A549 (cell line): ENCODE measurements at regions not wholly inside any gene's neighbourhood (a gene's known extent, or its start where the extent isn't known, plus 50 kb on each side); places are given as distances from the start of the nearest gene placed in this dataset.

Source experiments
- ATAC-seq, 2 experiments: fragments of 200-7000 bp in 1 of 2; fragments of >200 bp in 1 of 2; cut with Nextera tagmentation in 1 of 2; cut with Tn5 transposase in 1 of 2; 3 replicates each; pipeline versions ENCODE4 v1.8.0 to v1.9.1; 2018 to 2020; ENCODE audit warnings: mild to moderate bottlenecking in 1 of 2, moderate library complexity in 1 of 2
- CTCF ChIA-PET: fragments of 300-600 bp; sonication (Branson Sonifier 250); formaldehyde crosslinking; extraction: SDS; loops from one replicate; lab custom pipeline; 2021; ENCODE audit warnings: antibody characterized with exemption, inconsistent platforms; lab: Yijun Ruan, JAX
- POLR2A ChIA-PET: fragments of 350-600 bp; formaldehyde crosslinking; extraction: SDS; loops from one replicate; lab custom pipeline; 2021; ENCODE audit warnings: antibody characterized with exemption, inconsistent platforms; lab: Yijun Ruan, JAX
- DNase-seq, 2 experiments: peaks; one replicate each; pipeline versions ENCODE4 v3.0.0 to v3.0.0-alpha.2; 2011 to 2016; ENCODE audit warnings: low read depth in 1 of 2, low spot score in 1 of 2
- FAIRE-seq: peaks from 2 replicates; lab custom pipeline; 2011; peaks lifted over from hg19 to GRCh38; lab: Jason Lieb, UNC
- H3K27ac ChIP-seq, 2 experiments: fragments of >200 bp; sonication (Bioruptor Twin); formaldehyde crosslinking; 3 replicates each; pipeline ENCODE4 v1.5.1; 2016 to 2017
- H3K4me1 ChIP-seq: fragments of >200 bp; sonication (Bioruptor Twin); formaldehyde crosslinking; 3 replicates; pipeline ENCODE4 v1.6.1; 2016
- H3K4me2 ChIP-seq: fragments of >200 bp; sonication (Bioruptor Twin); formaldehyde crosslinking; 3 replicates; pipeline ENCODE4 v1.6.1; 2016
- H3K4me3 ChIP-seq: fragments of >200 bp; sonication (Bioruptor Twin); formaldehyde crosslinking; 3 replicates; pipeline ENCODE4 v1.5.1; 2016
- H3K9me3 ChIP-seq: fragments of >200 bp; sonication (Bioruptor Twin); formaldehyde crosslinking; 3 replicates; pipeline ENCODE4 v1.6.1; 2016
- CBX2 ChIP-seq: fragments of 200-600 bp; sonication (generic); IDR thresholded peaks from 2 replicates; pipeline ENCODE4 v1.6.1; 2016; ENCODE audit warnings: low read depth, mild to moderate bottlenecking, borderline replicate concordance
- CHD2 ChIP-seq: fragments of 150-350 bp; IDR thresholded peaks from 2 replicates; pipeline ENCODE4 v1.6.1; 2014; ENCODE audit warnings: low read length; ENCODE audit not compliant: partially characterized antibody
- CHD4 ChIP-seq: fragments of 200-600 bp; sonication (generic); IDR thresholded peaks from 2 replicates; pipeline ENCODE4 v1.6.1; 2016; ENCODE audit warnings: antibody characterized with exemption, mild to moderate bottlenecking, borderline replicate concordance
- EHMT2 ChIP-seq: fragments of 200-600 bp; sonication (generic); IDR thresholded peaks from 2 replicates; pipeline ENCODE4 v1.6.1; 2016; ENCODE audit warnings: antibody characterized with exemption, low read depth, mild to moderate bottlenecking, moderate library complexity
- ELK1 ChIP-seq: fragments of 150-350 bp; IDR thresholded peaks from 2 replicates; pipeline ENCODE4 v1.6.1; 2014; ENCODE audit warnings: low read depth, mild to moderate bottlenecking, low read length
- FOSB ChIP-seq: fragments of 250-450 bp; sonication (Bioruptor Pico); IDR thresholded peaks from 2 replicates; pipeline ENCODE4 v1.5.0; 2020; ENCODE audit warnings: mild to moderate bottlenecking, moderate library complexity
- FOSL2 ChIP-seq, 2 experiments: fragments of 450-650 bp in 1 of 2; fragments of >200 bp in 1 of 2; sonication (Bioruptor Twin) in 1 of 2; formaldehyde crosslinking; IDR thresholded peaks; 2 replicates each; pipeline versions ENCODE4 v1.5.0 to v1.6.1; 2016 to 2020; ENCODE audit warnings: mild to moderate bottlenecking in 1 of 2, moderate library complexity in 1 of 2
- JUN ChIP-seq, 2 experiments: fragments of >200 bp; sonication (Bioruptor Twin); formaldehyde crosslinking; IDR thresholded peaks; 2 replicates in 1 of 2; 3 replicates in 1 of 2; pipeline ENCODE4 v1.6.1; 2016 to 2017
- JUNB ChIP-seq: fragments of >200 bp; sonication (Bioruptor Twin); formaldehyde crosslinking; IDR thresholded peaks from 2 replicates; pipeline ENCODE4 v1.6.1; 2016
- KDM1A ChIP-seq: fragments of 200-600 bp; sonication (generic); IDR thresholded peaks from 2 replicates; pipeline ENCODE4 v1.6.1; 2016; ENCODE audit warnings: low read depth, mild to moderate bottlenecking
- KDM5A ChIP-seq: fragments of 200-600 bp; sonication (generic); IDR thresholded peaks from 2 replicates; pipeline ENCODE4 v1.6.1; 2016; ENCODE audit warnings: antibody characterized with exemption, mild to moderate bottlenecking
- PHF8 ChIP-seq: fragments of 200-600 bp; sonication (generic); IDR thresholded peaks from 2 replicates; pipeline ENCODE4 v1.6.1; 2016; ENCODE audit warnings: low read depth, mild to moderate bottlenecking, antibody characterized with exemption, moderate library complexity, borderline replicate concordance
- POLR2AphosphoS2 ChIP-seq: conservative IDR thresholded peaks from 2 replicates; pipeline ENCODE4 v1.6.1; 2012; ENCODE audit warnings: low read length, improper control_type of control experiment, inconsistent platforms
- RARB ChIP-seq: fragments of 250-450 bp; sonication (Bioruptor Pico); IDR thresholded peaks from 2 replicates; pipeline ENCODE4 v1.8.0; 2021; ENCODE audit warnings: mild to moderate bottlenecking, moderate library complexity
- RCOR1 ChIP-seq: fragments of 150-350 bp; IDR thresholded peaks from 2 replicates; pipeline ENCODE4 v1.6.1; 2014; ENCODE audit warnings: antibody characterized with exemption, low read length, low read depth
- RNF2 ChIP-seq: fragments of 200-600 bp; sonication (generic); IDR thresholded peaks from 2 replicates; pipeline ENCODE4 v1.6.1; 2016; ENCODE audit warnings: low read depth, mild to moderate bottlenecking, antibody characterized with exemption, moderate library complexity, borderline replicate concordance
- TP53 ChIP-seq: fragments of 250-450 bp; sonication (Bioruptor Pico); IDR thresholded peaks from 2 replicates; pipeline ENCODE4 v1.5.0; 2021; ENCODE audit warnings: mild to moderate bottlenecking, moderate library complexity
- ZSCAN20 ChIP-seq: fragments of 250-450 bp; sonication (Bioruptor Pico); IDR thresholded peaks from 2 replicates; pipeline ENCODE4 v1.8.0; 2022; ENCODE audit warnings: mild to moderate bottlenecking, moderate library complexity
- WGBS: methylation state at CpG from one replicate; pipeline ENCODE4 v1.1.6; 2017; ENCODE audit errors: missing lambda C conversion rate; 5-methylcytosine and 5-hydroxymethylcytosine counted together
- TF ChIP-seq, protein P1 (sequence below): fragments of 250-450 bp; sonication (Bioruptor Pico); IDR thresholded peaks from 2 replicates; pipeline ENCODE4 v1.5.0; 2021; ENCODE audit warnings: mild to moderate bottlenecking, moderate library complexity, borderline replicate concordance
- TF ChIP-seq, protein P2 (sequence below): fragments of >200 bp; sonication (Bioruptor Twin); formaldehyde crosslinking; IDR thresholded peaks from 2 replicates; pipeline ENCODE4 v1.6.1; 2016
- TF ChIP-seq, protein P3 (sequence below): fragments of 250-450 bp; sonication (Bioruptor Pico); IDR thresholded peaks from 2 replicates; pipeline ENCODE4 v1.5.0; 2020; ENCODE audit warnings: low read depth, mild to moderate bottlenecking, moderate library complexity

DNA sequence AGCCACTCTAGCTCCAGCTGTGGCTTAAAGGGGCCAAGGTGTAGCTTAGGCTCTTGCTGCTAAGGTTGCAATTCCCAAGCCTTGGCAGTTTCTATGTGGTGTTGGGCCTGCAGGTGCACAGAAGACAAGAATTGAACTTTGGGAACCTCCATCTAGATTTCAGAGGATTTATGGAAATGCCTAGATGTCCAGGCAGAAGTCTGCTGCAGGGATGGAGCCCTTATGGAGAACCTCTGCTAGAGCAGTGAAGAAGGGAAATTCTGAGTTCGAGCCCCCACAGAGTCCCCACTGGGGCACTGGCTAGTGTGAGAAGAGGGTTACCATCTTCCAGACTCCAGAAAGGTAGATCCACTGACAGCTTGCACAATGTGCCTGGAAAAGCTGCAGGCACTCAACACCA, 694.7 kb downstream of the SLC16A7 start:
- TF ChIP-seq ZSCAN20 (CRISPR knock-in tag) (no peak), TP53 (CRISPR knock-in tag) (no peak), RARB (CRISPR knock-in tag) (no peak), JUNB (no peak), PHF8 (no peak), FOSB (CRISPR knock-in tag) (no peak), FOSL2 (IDR thresholded peaks at IDR 0.05) (no peak), FOSL2 (CRISPR knock-in tag; IDR thresholded peaks at IDR 0.05) (no peak), CHD2 (no peak), CHD4 (no peak), RNF2 (no peak), EHMT2 (no peak), CBX2 (no peak)
- TF ChIP-seq, protein P1, sequence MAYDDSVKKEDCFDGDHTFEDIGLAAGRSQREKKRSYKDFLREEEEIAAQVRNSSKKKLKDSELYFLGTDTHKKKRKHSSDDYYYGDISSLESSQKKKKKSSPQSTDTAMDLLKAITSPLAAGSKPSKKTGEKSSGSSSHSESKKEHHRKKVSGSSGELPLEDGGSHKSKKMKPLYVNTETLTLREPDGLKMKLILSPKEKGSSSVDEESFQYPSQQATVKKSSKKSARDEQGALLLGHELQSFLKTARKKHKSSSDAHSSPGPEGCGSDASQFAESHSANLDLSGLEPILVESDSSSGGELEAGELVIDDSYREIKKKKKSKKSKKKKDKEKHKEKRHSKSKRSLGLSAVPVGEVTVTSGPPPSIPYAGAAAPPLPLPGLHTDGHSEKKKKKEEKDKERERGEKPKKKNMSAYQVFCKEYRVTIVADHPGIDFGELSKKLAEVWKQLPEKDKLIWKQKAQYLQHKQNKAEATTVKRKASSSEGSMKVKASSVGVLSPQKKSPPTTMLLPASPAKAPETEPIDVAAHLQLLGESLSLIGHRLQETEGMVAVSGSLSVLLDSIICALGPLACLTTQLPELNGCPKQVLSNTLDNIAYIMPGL (CRISPR knock-in tag), result no peak
- TF ChIP-seq, protein P2, sequence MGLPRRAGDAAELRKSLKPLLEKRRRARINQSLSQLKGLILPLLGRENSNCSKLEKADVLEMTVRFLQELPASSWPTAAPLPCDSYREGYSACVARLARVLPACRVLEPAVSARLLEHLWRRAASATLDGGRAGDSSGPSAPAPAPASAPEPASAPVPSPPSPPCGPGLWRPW, result no peak
- TF ChIP-seq, all 56 proteins: peak for 0
- no peak overlapping the region for H3K4me3 ChIP-seq
- 23% methylated on average over 1 of the region's 1 CpG for WGBS
- H3K27ac ChIP-seq, result no peak overlapping the region
- no peak for ATAC-seq
- H3K9me3 ChIP-seq, result peaks cover 13% of the 10 kb centered on the region; the same call in 2 of the 3 replicates
- no peak overlapping the region for H3K4me2 ChIP-seq
- no peak for FAIRE-seq
- no peaks in the 10 kb centered on the region for H3K4me1 ChIP-seq
- DNase-seq, result no peak
- POLR2A ChIA-PET, result no interaction called here
- CTCF ChIA-PET, result no interaction called here

DNA sequence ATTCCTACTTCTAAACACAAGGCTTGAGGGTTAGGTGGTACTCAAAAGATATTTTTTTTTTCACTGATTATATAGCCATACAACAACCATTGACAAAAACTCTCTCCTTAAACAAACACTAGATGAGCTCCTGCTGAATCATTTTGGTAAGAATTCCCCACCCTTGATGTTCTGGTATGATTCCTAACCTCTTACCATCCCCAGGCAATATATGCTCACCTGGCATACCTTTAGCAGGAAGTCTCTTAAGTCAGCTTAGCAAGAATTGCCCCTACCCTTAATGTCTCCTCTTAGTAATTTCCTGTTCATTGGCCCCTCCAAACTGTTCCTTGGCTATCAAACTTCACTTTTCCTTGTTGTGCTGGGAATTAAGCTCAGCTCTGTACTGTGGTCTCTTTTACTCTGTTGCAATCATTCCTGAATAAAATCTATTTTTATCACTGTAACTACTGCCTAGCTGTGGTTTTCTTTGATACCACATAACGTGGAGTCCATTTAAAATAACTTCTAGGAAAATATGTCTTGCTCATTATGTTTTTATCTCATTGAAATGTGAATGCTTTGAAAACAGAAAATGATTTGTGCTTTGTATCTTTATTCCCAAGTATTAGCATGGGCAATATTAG, 712.6 kb downstream of the SLC16A7 start:
- Histone ChIP-seq H3K27ac (no peak overlapping the region), H3K9me3 (no peaks in the 10 kb centered on the region), H3K4me2 (no peak overlapping the region), H3K4me3 (no peak overlapping the region), H3K4me1 (no peaks in the 10 kb centered on the region)
- FAIRE-seq (no peak), ATAC-seq (no peak), DNase-seq (no peak)
- CTCF ChIA-PET, result interaction anchor here (0.6 kb wide), 1 partner anchor 1165 kb away, joined by 3 read pairs; no protein-coding TSS in a partner anchor
- POLR2A ChIA-PET, result no interaction called here
- no peak for TF ChIP-seq KDM1A
- no peak for TF ChIP-seq JUNB
- no peak for TF ChIP-seq RCOR1
- TF ChIP-seq ELK1, result no peak
- no peak for TF ChIP-seq JUN (IDR thresholded peaks at IDR 0.05)
- no peak for TF ChIP-seq POLR2AphosphoS2
- TF ChIP-seq, protein P3, sequence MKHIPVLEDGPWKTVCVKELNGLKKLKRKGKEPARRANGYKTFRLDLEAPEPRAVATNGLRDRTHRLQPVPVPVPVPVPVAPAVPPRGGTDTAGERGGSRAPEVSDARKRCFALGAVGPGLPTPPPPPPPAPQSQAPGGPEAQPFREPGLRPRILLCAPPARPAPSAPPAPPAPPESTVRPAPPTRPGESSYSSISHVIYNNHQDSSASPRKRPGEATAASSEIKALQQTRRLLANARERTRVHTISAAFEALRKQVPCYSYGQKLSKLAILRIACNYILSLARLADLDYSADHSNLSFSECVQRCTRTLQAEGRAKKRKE (CRISPR knock-in tag), result no peak
- TF ChIP-seq EHMT2, result no peak
- TF ChIP-seq KDM5A, result no peak
- 11% methylated on average over 1 of the region's 1 CpG for WGBS
